HUES48 (cell line): ENCODE measurements at regions not wholly inside any gene's neighbourhood (a gene's known extent, or its start where the extent isn't known, plus 50 kb on each side); places are given as distances from the start of the nearest gene placed in this dataset.

ENCODE experiments used
- H3K27ac ChIP-seq: one replicate; pipeline ENCODE4 v1.7.0; 2013; ENCODE audit warnings: low read depth, low read length, inconsistent platforms
- H3K27me3 ChIP-seq: 2 replicates; pipeline ENCODE4 v1.6.1; 2013; ENCODE audit warnings: mild to moderate bottlenecking, low read length; ENCODE audit not compliant: control insufficient read depth, insufficient read depth
- H3K36me3 ChIP-seq: 2 replicates; pipeline ENCODE4 v1.6.1; 2013; ENCODE audit warnings: low read length; ENCODE audit not compliant: control insufficient read depth, insufficient read depth
- H3K4me1 ChIP-seq: 2 replicates; pipeline ENCODE4 v1.6.1; 2013; ENCODE audit warnings: mild to moderate bottlenecking, low read length; ENCODE audit not compliant: control insufficient read depth, insufficient read depth
- H3K4me3 ChIP-seq: 2 replicates; pipeline ENCODE4 v1.5.1; 2013; ENCODE audit warnings: mild to moderate bottlenecking, low read depth, low read length
- H3K9ac ChIP-seq: 2 replicates; pipeline ENCODE4 v1.6.1; 2013; ENCODE audit warnings: mild to moderate bottlenecking, low read depth, low read length, moderate library complexity
- H3K9me3 ChIP-seq: 2 replicates; pipeline ENCODE4 v1.6.1; 2013; ENCODE audit warnings: low read length; ENCODE audit not compliant: control insufficient read depth, insufficient read depth

DNA sequence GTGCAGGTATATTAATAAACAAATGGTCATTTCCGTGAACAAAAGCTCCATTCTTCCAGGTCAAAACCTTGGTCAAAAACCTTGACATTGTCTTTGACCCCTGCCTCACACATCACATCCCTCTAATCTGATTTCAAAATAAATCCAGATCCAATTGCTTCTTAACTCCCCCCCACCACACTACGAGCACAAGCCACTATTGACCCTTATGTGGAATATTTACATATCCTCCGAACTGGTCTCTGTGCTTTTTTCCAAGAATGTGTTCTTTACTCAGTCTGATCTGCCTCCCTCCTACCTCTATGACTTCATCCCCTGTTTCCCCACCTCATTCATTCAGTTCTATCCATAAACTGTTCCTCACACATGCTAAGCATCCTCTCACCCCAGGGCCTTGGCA, 313.6 kb upstream of the NPVF start:
- no peaks in the 10 kb centered on the region for H3K27me3 ChIP-seq
- no peak overlapping the region for H3K9ac ChIP-seq
- H3K9me3 ChIP-seq = no peaks in the 10 kb centered on the region
- no peak overlapping the region for H3K27ac ChIP-seq
- H3K36me3 ChIP-seq = no peaks in the 10 kb centered on the region
- H3K4me3 ChIP-seq = no peak overlapping the region
- no peaks in the 10 kb centered on the region for H3K4me1 ChIP-seq

- Histone ChIP-seq H3K4me1 (no peaks in the 10 kb centered on the region), H3K27me3 (no peaks in the 10 kb centered on the region), H3K4me3 (no peak overlapping the region)
Measured at GRCh38 chr7:25543210-25543609, 314.9 kb upstream of the NPVF start.

GRCh38 chr7:25543798-25544197, 315.5 kb upstream of the NPVF start:
- H3K27me3 ChIP-seq = no peaks in the 10 kb centered on the region
- H3K27ac ChIP-seq = no peak overlapping the region
- H3K4me3 ChIP-seq = no peak overlapping the region
- H3K9me3 ChIP-seq = no peaks in the 10 kb centered on the region
- H3K4me1 ChIP-seq = no peaks in the 10 kb centered on the region
- no peak overlapping the region for H3K9ac ChIP-seq
- H3K36me3 ChIP-seq = no peaks in the 10 kb centered on the region

More at GRCh38 chr7:25543210-25543609, 314.9 kb upstream of the NPVF start:
- Histone ChIP-seq H3K27ac (no peak overlapping the region), H3K9me3 (no peaks in the 10 kb centered on the region), H3K36me3 (no peaks in the 10 kb centered on the region), H3K9ac (no peak overlapping the region)

- H3K27ac ChIP-seq = no peak overlapping the region
- no peak overlapping the region for H3K9ac ChIP-seq
- no peaks in the 10 kb centered on the region for H3K9me3 ChIP-seq
- H3K27me3 ChIP-seq = no peaks in the 10 kb centered on the region
- no peak overlapping the region for H3K4me3 ChIP-seq
- H3K36me3 ChIP-seq = no peaks in the 10 kb centered on the region
- H3K4me1 ChIP-seq = no peaks in the 10 kb centered on the region
Measured at GRCh38 chr7:25544254-25544653, 316.0 kb upstream of the NPVF start.

GRCh38 chr7:25545124-25546008, 317.1 kb upstream of the NPVF start:
- Histone ChIP-seq H3K27ac (no peak overlapping the region), H3K4me3 (no peak overlapping the region), H3K36me3 (no peaks in the 10 kb centered on the region), H3K4me1 (no peaks in the 10 kb centered on the region), H3K27me3 (no peaks in the 10 kb centered on the region), H3K9ac (no peak overlapping the region), H3K9me3 (no peaks in the 10 kb centered on the region)

DNA sequence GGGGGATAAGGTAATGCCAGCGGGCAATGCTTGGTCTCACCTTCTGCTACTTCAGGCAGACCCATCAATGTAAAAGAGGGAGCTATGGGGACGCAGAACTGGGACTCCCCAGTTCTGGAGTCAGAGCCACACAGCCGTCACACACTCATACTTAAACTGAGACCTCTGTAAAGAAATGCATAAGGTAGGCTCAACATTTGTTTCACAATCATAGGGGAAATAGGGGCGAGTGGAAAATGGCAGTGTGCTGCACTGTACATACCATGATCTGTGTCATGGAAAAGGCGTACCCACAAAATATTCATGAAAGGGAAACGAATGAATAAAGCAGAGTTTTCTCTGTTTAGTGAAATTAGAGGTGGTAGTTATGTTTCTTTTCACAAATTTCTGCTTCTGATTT, 318.0 kb upstream of the NPVF start:
- no peaks in the 10 kb centered on the region for H3K36me3 ChIP-seq
- H3K27ac ChIP-seq = no peak overlapping the region
- no peak overlapping the region for H3K4me3 ChIP-seq
- no peak overlapping the region for H3K9ac ChIP-seq
- no peaks in the 10 kb centered on the region for H3K9me3 ChIP-seq
- H3K27me3 ChIP-seq = no peaks in the 10 kb centered on the region
- no peaks in the 10 kb centered on the region for H3K4me1 ChIP-seq

GRCh38 chr7:25549271-25549921, 321.1 kb upstream of the NPVF start:
- Histone ChIP-seq H3K36me3 (no peaks in the 10 kb centered on the region), H3K9me3 (no peaks in the 10 kb centered on the region), H3K4me3 (no peak overlapping the region), H3K9ac (no peak overlapping the region), H3K27me3 (no peaks in the 10 kb centered on the region), H3K4me1 (peaks cover 12% of the 10 kb centered on the region), H3K27ac (no peak overlapping the region)

DNA sequence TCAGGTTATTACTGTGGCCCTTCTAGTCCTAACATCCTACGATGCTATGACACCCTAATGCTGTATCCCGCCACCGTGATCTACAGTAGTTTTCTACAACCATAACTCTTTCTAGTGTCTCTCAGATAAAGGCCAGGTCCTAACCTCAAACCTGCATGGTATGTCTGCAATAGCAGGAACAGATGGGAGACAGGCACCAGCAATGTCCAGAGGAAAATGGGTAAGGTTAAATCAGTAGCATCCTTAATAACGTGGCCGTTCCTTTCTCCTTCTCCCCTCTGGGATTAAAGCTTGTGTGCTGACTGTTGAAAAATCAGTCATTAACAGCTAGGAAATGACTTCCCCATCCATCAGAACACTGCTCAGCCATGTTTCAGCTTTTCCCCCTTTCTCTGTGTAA, 321.9 kb upstream of the NPVF start:
- no peaks in the 10 kb centered on the region for H3K9me3 ChIP-seq
- H3K36me3 ChIP-seq = no peaks in the 10 kb centered on the region
- no peak overlapping the region for H3K27ac ChIP-seq
- no peaks in the 10 kb centered on the region for H3K27me3 ChIP-seq
- peaks cover 12% of the 10 kb centered on the region for H3K4me1 ChIP-seq
- H3K4me3 ChIP-seq = no peak overlapping the region
- H3K9ac ChIP-seq = no peak overlapping the region

GRCh38 chr7:25552998-25553397, 324.7 kb upstream of the NPVF start:
- Histone ChIP-seq H3K27ac (no peak overlapping the region), H3K4me3 (no peak overlapping the region), H3K9ac (no peak overlapping the region), H3K36me3 (no peaks in the 10 kb centered on the region), H3K9me3 (no peaks in the 10 kb centered on the region), H3K27me3 (no peaks in the 10 kb centered on the region), H3K4me1 (peaks cover 12% of the 10 kb centered on the region)

GRCh38 chr7:25553580-25554291, 325.4 kb upstream of the NPVF start:
- H3K4me1 ChIP-seq = peaks cover 12% of the 10 kb centered on the region

More at GRCh38 chr7:25553580-25554291, 325.4 kb upstream of the NPVF start:
- no peak overlapping the region for H3K27ac ChIP-seq
- no peaks in the 10 kb centered on the region for H3K27me3 ChIP-seq
- no peaks in the 10 kb centered on the region for H3K36me3 ChIP-seq
- H3K9me3 ChIP-seq = no peaks in the 10 kb centered on the region
- no peak overlapping the region for H3K4me3 ChIP-seq
- H3K9ac ChIP-seq = no peak overlapping the region
